K562 (cell line): ENCODE measurements at regions not wholly inside any gene's neighbourhood (a gene's known extent, or its start where the extent isn't known, plus 50 kb on each side); places are given as distances from the start of the nearest gene placed in this dataset.

Source experiments
- ATAC-seq: fragments of 200-7000 bp; cut with Tn5 transposase; 3 replicates; pipeline ENCODE4 v1.9.1; 2020; ENCODE audit warnings: moderate library complexity
- BruUV-seq: library from RNA; stranded (reverse); fragments of 400-500 nt; replicated peaks from 2 replicates; lab custom pipeline; 2021; lab: Mats Ljungman, UMichigan
- CTCF ChIA-PET: fragments of 300-600 bp; formaldehyde crosslinking; extraction: SDS; loops from one replicate; lab custom pipeline; 2021; ENCODE audit warnings: low intra/inter-chr PET ratio; lab: Yijun Ruan, JAX
- POLR2A ChIA-PET: fragments of 300-600, 350-650 bp; sonication (Branson Sonifier 250); formaldehyde crosslinking; extraction: SDS; loops from one replicate; lab custom pipeline; 2021; ENCODE audit warnings: antibody characterized with exemption, inconsistent platforms; lab: Yijun Ruan, JAX
- DNase-seq, 4 experiments: peaks; one replicate each; pipeline versions ENCODE4 v3.0.0 to v3.0.0-alpha.2; 2011 to 2018; ENCODE audit warnings: low spot score in 3 of 4, mixed read lengths in 3 of 4; ENCODE audit errors: extremely low read depth in 1 of 4
- FAIRE-seq: peaks from 2 replicates; lab custom pipeline; 2011; peaks lifted over from hg19 to GRCh38; lab: Jason Lieb, UNC
- H2AFZ ChIP-seq: 2 replicates; pipeline ENCODE4 v1.6.0; 2011; ENCODE audit warnings: low read depth, low read length, control low read depth, inconsistent platforms
- H3K27ac ChIP-seq: fragments of 200-600 bp; 3 replicates; pipeline ENCODE4 v1.8.0; 2011; ENCODE audit warnings: low read depth, mild to moderate bottlenecking, control low read depth, inconsistent platforms, low read length, moderate library complexity, mixed read lengths; ENCODE audit errors: extremely low read depth
- H3K27me3 ChIP-seq, 2 experiments: fragments of 300-600 bp in 1 of 2; 2 replicates in 1 of 2; 3 replicates in 1 of 2; pipeline versions ENCODE4 v1.6.0 to v1.8.0; 2011; ENCODE audit warnings: inconsistent platforms in 2 of 2, low read length in 2 of 2, mild to moderate bottlenecking in 1 of 2, mixed read lengths in 1 of 2, moderate library complexity in 1 of 2; ENCODE audit not compliant: control insufficient read depth in 2 of 2, insufficient read depth in 2 of 2
- H3K36me3 ChIP-seq: fragments of 300-600 bp; 3 replicates; pipeline ENCODE4 v1.8.0; 2011; ENCODE audit warnings: mild to moderate bottlenecking, low read length, inconsistent platforms; ENCODE audit not compliant: control insufficient read depth, insufficient read depth
- H3K4me1 ChIP-seq, 2 experiments: fragments of 200-600 bp in 1 of 2; replicated peaks in 1 of 2; 2 replicates in 1 of 2; 3 replicates in 1 of 2; pipeline versions ENCODE4 v1.5.1 to v1.8.0; 2011; ENCODE audit warnings: inconsistent platforms in 2 of 2, low read length in 2 of 2, mild to moderate bottlenecking in 1 of 2, mixed read lengths in 1 of 2, moderate library complexity in 1 of 2; ENCODE audit not compliant: control insufficient read depth in 2 of 2, insufficient read depth in 2 of 2
- H3K4me2 ChIP-seq: 2 replicates; pipeline ENCODE4 v1.6.1; 2011; ENCODE audit warnings: low read length, control low read depth, inconsistent platforms, mixed read lengths; ENCODE audit not compliant: insufficient read depth
- H3K4me3 ChIP-seq: fragments of 200-600 bp; sonication (generic), shearing (Covaris generic); 2 replicates; pipeline ENCODE4 v1.5.1; 2016; ENCODE audit warnings: control low read depth, inconsistent platforms
- H3K79me2 ChIP-seq: fragments of 200-600 bp; 3 replicates; pipeline ENCODE4 v1.8.0; 2011; ENCODE audit warnings: low read length, inconsistent platforms; ENCODE audit not compliant: control insufficient read depth, insufficient read depth
- H3K9ac ChIP-seq, 2 experiments: 2 replicates each; pipeline versions ENCODE4 v1.6.0 to v1.6.1; 2011; ENCODE audit warnings: low read depth in 2 of 2, low read length in 2 of 2, control low read depth in 1 of 2, inconsistent platforms in 1 of 2, mild to moderate bottlenecking in 1 of 2, mixed read lengths in 1 of 2; ENCODE audit not compliant: insufficient read depth in 1 of 2
- H3K9me1 ChIP-seq: one replicate; pipeline ENCODE4 v1.6.0; 2011; ENCODE audit warnings: inconsistent platforms, mild to moderate bottlenecking, low read length, moderate library complexity; ENCODE audit not compliant: control insufficient read depth, insufficient read depth
- H3K9me3 ChIP-seq: replicated peaks from 2 replicates; pipeline ENCODE4 v1.5.1; 2011; ENCODE audit warnings: low read depth, low read length, inconsistent platforms; ENCODE audit not compliant: control insufficient read depth, insufficient read depth
- H4K20me1 ChIP-seq: replicated peaks from 2 replicates; pipeline ENCODE4 v1.6.1; 2011; ENCODE audit warnings: low read length, inconsistent platforms, mixed read lengths; ENCODE audit not compliant: control insufficient read depth, insufficient read depth
- C11orf30 ChIP-seq: fragments of 450-650 bp; IDR thresholded peaks from 2 replicates; pipeline ENCODE4 v1.6.1; 2016; ENCODE audit warnings: low read depth, mild to moderate bottlenecking
- FOSL1 ChIP-seq: fragments of 200-800 bp; sonication (Bioruptor generic); conservative IDR thresholded peaks from 2 replicates; pipeline ENCODE4 v1.6.1; 2016; ENCODE audit warnings: missing genetic modification characterization, missing compliant biosample characterization
- RBM22 ChIP-seq: fragments of 200-400 bp; formaldehyde crosslinking; IDR thresholded peaks from 2 replicates; pipeline ENCODE4 v1.6.1; 2018; ENCODE audit warnings: low read length, low read depth; ENCODE audit not compliant: poor library complexity, severe bottlenecking
- RFX5 ChIP-seq: IDR thresholded peaks from 2 replicates; pipeline ENCODE4 v1.6.1; 2011; ENCODE audit warnings: low read depth, mild to moderate bottlenecking, improper control_type of control experiment, low read length
- SIN3A ChIP-seq, 2 experiments: fragments of 150-350 bp in 1 of 2; IDR thresholded peaks; 2 replicates each; pipeline ENCODE4 v1.6.1; 2011 to 2016; ENCODE audit warnings: borderline replicate concordance in 2 of 2, low read depth in 2 of 2, low read length in 2 of 2, mild to moderate bottlenecking in 2 of 2, moderate library complexity in 2 of 2; ENCODE audit not compliant: control insufficient read depth in 1 of 2
- SP1 ChIP-seq: sonication (generic); formaldehyde crosslinking; IDR thresholded peaks from 2 replicates; pipeline ENCODE4 v1.8.1; 2022; ENCODE audit warnings: mild to moderate bottlenecking, missing genetic modification reagents
- TAF1 ChIP-seq: IDR thresholded peaks from 2 replicates; pipeline ENCODE4 v1.6.1; 2011; ENCODE audit warnings: mild to moderate bottlenecking, low read length, moderate library complexity; ENCODE audit not compliant: insufficient read depth, control insufficient read depth, severe bottlenecking; ENCODE audit errors: extremely low read depth
- TFAM ChIP-seq: fragments of 250-450 bp; sonication (Bioruptor Pico); conservative IDR thresholded peaks from 2 replicates; pipeline ENCODE4 v1.5.0; 2021; ENCODE audit warnings: mild to moderate bottlenecking, moderate library complexity
- TRIM28 ChIP-seq: fragments of 450-650 bp; IDR thresholded peaks from 2 replicates; pipeline ENCODE4 v1.6.1; 2017
- ZBTB17 ChIP-seq: fragments of 450-650 bp; formaldehyde crosslinking; IDR thresholded peaks from 2 replicates; pipeline ENCODE4 v1.4.0; 2020; ENCODE audit warnings: mild to moderate bottlenecking
- ZNF175 ChIP-seq: fragments of 200-800 bp; sonication (Bioruptor generic); IDR thresholded peaks from 2 replicates; pipeline ENCODE4 v1.6.1; 2016; ENCODE audit warnings: low read depth, mild to moderate bottlenecking, missing genetic modification characterization, missing compliant biosample characterization
- WGBS: fragments of 100-300 bp; shearing (Covaris generic); methylation state at CpG from one replicate; pipeline ENCODE4 v1.1.6; 2016; ENCODE audit warnings: low coverage, mixed read lengths; ENCODE audit not compliant: insufficient coverage; ENCODE audit errors: missing lambda C conversion rate; 5-methylcytosine and 5-hydroxymethylcytosine counted together
- in situ Hi-C: fragments of 300-500 bp; cut with MboI; formaldehyde crosslinking; loops from 4 replicates; pipeline ENCODE4 v1.15.0; 2018; ENCODE audit warnings: inconsistent platforms, mixed read lengths
- intact Hi-C: fragments of 100-400 bp; cut with micrococcal nuclease; formaldehyde crosslinking; loops from 2 replicates; pipeline ENCODE4 v1.14.2; 2022
- TF ChIP-seq, protein P1 (sequence below): fragments of 450-650 bp; IDR thresholded peaks from 2 replicates; pipeline ENCODE4 v1.6.1; 2016; ENCODE audit warnings: borderline replicate concordance

DNA sequence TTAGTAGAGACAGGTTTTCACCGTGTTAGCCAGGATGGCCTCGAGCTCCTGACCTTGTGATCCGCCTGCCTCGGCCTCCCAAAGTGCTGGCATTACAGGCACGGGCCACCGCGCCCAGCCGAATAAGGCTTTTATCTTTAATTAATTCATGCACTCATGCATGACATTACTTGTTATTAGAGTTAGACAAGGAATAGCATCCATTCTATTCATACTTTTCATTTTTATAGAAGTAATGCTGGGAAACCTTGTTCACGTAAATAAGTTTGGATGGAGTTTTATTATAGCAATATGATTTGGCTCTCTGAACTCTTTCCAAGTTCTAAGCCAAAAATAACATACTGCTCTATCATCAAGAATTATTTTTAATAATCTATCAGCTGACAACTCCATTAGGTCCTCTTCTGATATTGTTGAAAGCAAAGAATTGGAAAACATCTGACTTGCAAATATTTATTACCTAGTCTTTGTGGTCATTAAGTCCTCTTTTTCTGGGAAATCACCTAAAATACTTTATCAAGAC is 168.8 kb upstream of the CCND2 start:
- no peak overlapping the region for H3K4me2 ChIP-seq
- intact Hi-C loops (loop anchor here (10.0 kb wide), 1 partner anchor 120 kb away; no protein-coding TSS in a partner anchor), in situ Hi-C loops (no loop called here)
- DNase-seq (no peak), FAIRE-seq (no peak), ATAC-seq (no peak)
- no peaks in the 10 kb centered on the region for H3K79me2 ChIP-seq
- no peak overlapping the region for H3K27ac ChIP-seq
- POLR2A ChIA-PET = interaction anchor here (0.6 kb wide), 1 partner anchor 68 kb away, joined by 3 read pairs; no protein-coding TSS in a partner anchor
- WGBS = 14% methylated on average over 9 of the region's 9 CpGs
- H3K27me3 ChIP-seq = peaks cover 2 to 3% of the 10 kb centered on the region in 2 experiments; a peak in 3 of 5 replicates
- H3K4me3 ChIP-seq = no peak overlapping the region
- H3K9ac ChIP-seq = no peak overlapping the region
- no peak overlapping the region for H2AFZ ChIP-seq
- BruUV-seq = no TSS peak
- no peaks in the 10 kb centered on the region for H3K9me1 ChIP-seq
- H3K36me3 ChIP-seq = no peaks in the 10 kb centered on the region
- no peaks in the 10 kb centered on the region for H3K9me3 ChIP-seq
- TF ChIP-seq TAF1 (no peak), SIN3A (IDR thresholded peaks at IDR 0.05; ENCODE audit: borderline replicate concordance in 2 of 2, control insufficient read depth in 1 of 2, low read depth in 2 of 2, low read length in 2 of 2) (no peak), C11orf30 (no peak), RBM22 (no peak), TFAM (CRISPR knock-in tag) (no peak), TRIM28 (no peak), ZNF175 (CRISPR knock-in tag) (no peak), FOSL1 (tag) (no peak), SP1 (CRISPR knock-in tag) (no peak), RFX5 (no peak), ZBTB17 (CRISPR knock-in tag) (no peak)
- TF ChIP-seq, protein P1, sequence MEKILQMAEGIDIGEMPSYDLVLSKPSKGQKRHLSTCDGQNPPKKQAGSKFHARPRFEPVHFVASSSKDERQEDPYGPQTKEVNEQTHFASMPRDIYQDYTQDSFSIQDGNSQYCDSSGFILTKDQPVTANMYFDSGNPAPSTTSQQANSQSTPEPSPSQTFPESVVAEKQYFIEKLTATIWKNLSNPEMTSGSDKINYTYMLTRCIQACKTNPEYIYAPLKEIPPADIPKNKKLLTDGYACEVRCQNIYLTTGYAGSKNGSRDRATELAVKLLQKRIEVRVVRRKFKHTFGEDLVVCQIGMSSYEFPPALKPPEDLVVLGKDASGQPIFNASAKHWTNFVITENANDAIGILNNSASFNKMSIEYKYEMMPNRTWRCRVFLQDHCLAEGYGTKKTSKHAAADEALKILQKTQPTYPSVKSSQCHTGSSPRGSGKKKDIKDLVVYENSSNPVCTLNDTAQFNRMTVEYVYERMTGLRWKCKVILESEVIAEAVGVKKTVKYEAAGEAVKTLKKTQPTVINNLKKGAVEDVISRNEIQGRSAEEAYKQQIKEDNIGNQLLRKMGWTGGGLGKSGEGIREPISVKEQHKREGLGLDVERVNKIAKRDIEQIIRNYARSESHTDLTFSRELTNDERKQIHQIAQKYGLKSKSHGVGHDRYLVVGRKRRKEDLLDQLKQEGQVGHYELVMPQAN = no peak
- H3K4me1 ChIP-seq = no peaks in the 10 kb centered on the region
- no peaks in the 10 kb centered on the region for H4K20me1 ChIP-seq
- CTCF ChIA-PET = no interaction called here
